Keratinocyte (primary cell): ENCODE measurements at regions not wholly inside any gene's neighbourhood (a gene's known extent, or its start where the extent isn't known, plus 50 kb on each side); places are given as distances from the start of the nearest gene placed in this dataset.

Source experiments
- DNase-seq: peaks from one replicate; pipeline ENCODE4 v3.0.0-alpha.2; 2011; ENCODE audit warnings: low read depth, missing footprints, low spot score
- FAIRE-seq: peaks from 2 replicates; lab custom pipeline; 2011; peaks lifted over from hg19 to GRCh38; lab: Jason Lieb, UNC
- H2AFZ ChIP-seq: 2 replicates; pipeline ENCODE4 v1.6.0; 2012; ENCODE audit warnings: low read length, control low read depth, inconsistent platforms; ENCODE audit not compliant: control insufficient read depth
- H3K27ac ChIP-seq: 2 replicates; pipeline ENCODE4 v1.5.1; 2011; ENCODE audit warnings: low read length; ENCODE audit not compliant: control insufficient read depth, insufficient read depth
- H3K27me3 ChIP-seq: 3 replicates; pipeline ENCODE4 v1.6.0; 2011; ENCODE audit warnings: low read length; ENCODE audit not compliant: control insufficient read depth, insufficient read depth; ENCODE audit errors: extremely low read depth
- H3K36me3 ChIP-seq, 2 experiments: 2 replicates in 1 of 2; 3 replicates in 1 of 2; pipeline ENCODE4 v1.5.1; 2011; ENCODE audit warnings: low read length in 2 of 2, mild to moderate bottlenecking in 1 of 2; ENCODE audit not compliant: control insufficient read depth in 2 of 2, insufficient read depth in 2 of 2; ENCODE audit errors: extremely low read depth in 1 of 2
- H3K4me1 ChIP-seq: 3 replicates; pipeline ENCODE4 v1.5.1; 2011; ENCODE audit warnings: low read length; ENCODE audit not compliant: control insufficient read depth, insufficient read depth; ENCODE audit errors: extremely low read depth
- H3K4me2 ChIP-seq: 3 replicates; pipeline ENCODE4 v1.6.0; 2011; ENCODE audit warnings: low read depth, low read length; ENCODE audit not compliant: control insufficient read depth, insufficient read depth; ENCODE audit errors: extremely low read depth
- H3K4me3 ChIP-seq, 3 experiments: fragments of 200-600 bp in 1 of 3; sonication (generic) in 1 of 3; 2 replicates in 2 of 3; 3 replicates in 1 of 3; pipeline ENCODE4 v1.5.1; 2011 to 2016; ENCODE audit warnings: low read length in 3 of 3, mild to moderate bottlenecking in 3 of 3, control low read depth in 2 of 3, inconsistent platforms in 1 of 3, low read depth in 1 of 3, mixed read lengths in 1 of 3, mixed run types in 1 of 3, moderate library complexity in 1 of 3; ENCODE audit not compliant: control insufficient read depth in 2 of 3, insufficient read depth in 2 of 3; ENCODE audit errors: extremely low read depth in 1 of 3
- H3K79me2 ChIP-seq: 2 replicates; pipeline ENCODE4 v1.6.0; 2012; ENCODE audit warnings: low read length; ENCODE audit not compliant: control insufficient read depth, insufficient read depth
- H3K9ac ChIP-seq: 3 replicates; pipeline ENCODE4 v1.6.0; 2011; ENCODE audit warnings: low read length; ENCODE audit not compliant: control insufficient read depth, insufficient read depth; ENCODE audit errors: extremely low read depth
- H3K9me1 ChIP-seq: 3 replicates; pipeline ENCODE4 v1.6.0; 2011; ENCODE audit warnings: low read length; ENCODE audit not compliant: control insufficient read depth, insufficient read depth; ENCODE audit errors: extremely low read depth
- H3K9me3 ChIP-seq: 2 replicates; pipeline ENCODE4 v1.5.1; 2012; ENCODE audit warnings: low read depth, low read length; ENCODE audit not compliant: control insufficient read depth
- H4K20me1 ChIP-seq: 3 replicates; pipeline ENCODE4 v1.6.0; 2011; ENCODE audit warnings: low read length; ENCODE audit not compliant: control insufficient read depth, insufficient read depth; ENCODE audit errors: extremely low read depth
- EZH2 ChIP-seq: IDR thresholded peaks from one replicate; pipeline ENCODE4 v1.6.1; 2012; ENCODE audit warnings: inconsistent platforms, mild to moderate bottlenecking, low read length, moderate library complexity
- dilution Hi-C: fragments of 300-500 bp; cut with MboI; formaldehyde crosslinking; loops from one replicate; pipeline ENCODE4 v1.7.0; 2020; ENCODE audit warnings: low sequenced_read_pairs; ENCODE audit not compliant: extremely low pct_ligation_motif_present
- TF ChIP-seq, protein P1 (sequence below), 3 experiments: IDR thresholded peaks in 1 of 3; conservative IDR thresholded peaks in 1 of 3; optimal IDR thresholded peaks in 1 of 3; 2 replicates in 2 of 3; 3 replicates in 1 of 3; pipeline versions ENCODE3 to v1.5.1; 2011; ENCODE audit warnings: low read length in 3 of 3, mild to moderate bottlenecking in 3 of 3, moderate library complexity in 2 of 3, control low read depth in 1 of 3, inconsistent platforms in 1 of 3; ENCODE audit not compliant: insufficient read depth in 2 of 3; ENCODE audit errors: extremely low read depth in 1 of 3

DNA sequence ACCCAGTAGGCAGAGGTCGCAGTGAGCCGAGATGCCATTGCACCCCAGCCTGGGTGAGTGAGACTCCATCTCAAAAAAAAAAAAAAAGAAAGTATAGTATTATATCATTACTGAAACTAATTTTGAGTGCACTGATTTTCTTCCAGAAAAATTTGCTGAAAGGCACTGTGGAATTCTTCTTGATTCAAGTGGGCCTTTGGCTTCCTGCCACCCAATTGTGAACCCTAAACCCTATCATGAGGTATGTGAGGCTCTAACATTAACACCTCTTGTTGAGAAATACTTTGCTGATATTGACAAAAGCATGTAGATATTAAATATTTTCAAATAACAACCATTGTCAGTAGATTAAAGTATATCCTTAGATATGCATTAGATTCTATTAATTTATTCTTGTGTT, 211.2 kb downstream of the LRRK2 start:
- H3K4me3 ChIP-seq: no peak overlapping the region
- DNase-seq: no peak
- dilution Hi-C loops: no loop called here
- no peaks in the 10 kb centered on the region for H3K9me1 ChIP-seq
- TF ChIP-seq, protein P1, sequence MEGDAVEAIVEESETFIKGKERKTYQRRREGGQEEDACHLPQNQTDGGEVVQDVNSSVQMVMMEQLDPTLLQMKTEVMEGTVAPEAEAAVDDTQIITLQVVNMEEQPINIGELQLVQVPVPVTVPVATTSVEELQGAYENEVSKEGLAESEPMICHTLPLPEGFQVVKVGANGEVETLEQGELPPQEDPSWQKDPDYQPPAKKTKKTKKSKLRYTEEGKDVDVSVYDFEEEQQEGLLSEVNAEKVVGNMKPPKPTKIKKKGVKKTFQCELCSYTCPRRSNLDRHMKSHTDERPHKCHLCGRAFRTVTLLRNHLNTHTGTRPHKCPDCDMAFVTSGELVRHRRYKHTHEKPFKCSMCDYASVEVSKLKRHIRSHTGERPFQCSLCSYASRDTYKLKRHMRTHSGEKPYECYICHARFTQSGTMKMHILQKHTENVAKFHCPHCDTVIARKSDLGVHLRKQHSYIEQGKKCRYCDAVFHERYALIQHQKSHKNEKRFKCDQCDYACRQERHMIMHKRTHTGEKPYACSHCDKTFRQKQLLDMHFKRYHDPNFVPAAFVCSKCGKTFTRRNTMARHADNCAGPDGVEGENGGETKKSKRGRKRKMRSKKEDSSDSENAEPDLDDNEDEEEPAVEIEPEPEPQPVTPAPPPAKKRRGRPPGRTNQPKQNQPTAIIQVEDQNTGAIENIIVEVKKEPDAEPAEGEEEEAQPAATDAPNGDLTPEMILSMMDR (optimal IDR thresholded peaks at IDR 0.05 in 1 of 3, IDR thresholded peaks at IDR 0.05 in 1 of 3, conservative IDR thresholded peaks at IDR 0.05 in 1 of 3; ENCODE audit: extremely low read depth in 1 of 3, insufficient read depth in 2 of 3, low read length in 3 of 3): no peak
- no peak for TF ChIP-seq EZH2
- no peaks in the 10 kb centered on the region for H4K20me1 ChIP-seq
- H3K27me3 ChIP-seq: no peaks in the 10 kb centered on the region
- no peak overlapping the region for H2AFZ ChIP-seq
- no peak overlapping the region for H3K4me2 ChIP-seq
- no peak overlapping the region for H3K27ac ChIP-seq
- H3K9ac ChIP-seq: no peak overlapping the region
- no peaks in the 10 kb centered on the region for H3K36me3 ChIP-seq
- H3K4me1 ChIP-seq: peaks cover 6% of the 10 kb centered on the region
- no peaks in the 10 kb centered on the region for H3K79me2 ChIP-seq
- H3K9me3 ChIP-seq: no peaks in the 10 kb centered on the region
- no peak for FAIRE-seq

DNA sequence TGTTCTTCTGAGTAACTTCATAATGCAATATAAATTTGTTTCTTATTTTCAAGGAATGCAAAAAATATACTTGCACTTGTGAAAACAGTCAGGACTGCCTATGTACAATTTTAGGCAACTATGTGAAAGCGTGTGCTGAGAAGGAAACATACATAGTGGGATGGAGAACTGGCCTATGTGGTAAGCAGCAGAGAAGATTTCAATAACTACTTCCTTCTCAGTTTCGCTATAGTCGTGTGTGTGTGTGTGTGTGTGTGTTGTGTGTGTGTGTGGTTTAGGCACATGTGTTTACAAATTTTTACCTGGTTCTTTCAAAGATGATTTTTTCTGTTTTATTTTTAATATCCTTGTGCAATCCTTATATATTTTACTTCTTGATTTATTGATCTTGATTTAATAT, 211.8 kb downstream of the LRRK2 start:
- Histone ChIP-seq H3K79me2 (no peaks in the 10 kb centered on the region), H3K9me1 (no peaks in the 10 kb centered on the region), H3K36me3 (no peaks in the 10 kb centered on the region), H3K9ac (no peak overlapping the region), H3K27me3 (no peaks in the 10 kb centered on the region), H3K4me3 (no peak overlapping the region), H3K27ac (no peak overlapping the region), H3K9me3 (no peaks in the 10 kb centered on the region), H3K4me1 (peaks cover 6% of the 10 kb centered on the region), H4K20me1 (no peaks in the 10 kb centered on the region), H3K4me2 (no peak overlapping the region), H2AFZ (no peak overlapping the region)
- FAIRE-seq (no peak), DNase-seq (no peak)
- TF ChIP-seq, protein P1 (optimal IDR thresholded peaks at IDR 0.05 in 1 of 3, IDR thresholded peaks at IDR 0.05 in 1 of 3, conservative IDR thresholded peaks at IDR 0.05 in 1 of 3; ENCODE audit: extremely low read depth in 1 of 3, insufficient read depth in 2 of 3, low read length in 3 of 3): no peak
- dilution Hi-C loops: no loop called here
